ENCODE measurements at regions not wholly inside any gene's neighbourhood (a gene's known extent, or its start where the extent isn't known, plus 50 kb on each side); places are given as distances from the start of the nearest gene placed in this dataset.

GRCh38 chr13:93079294-93079693, 147.3 kb upstream of the GPC6 start:
- H3K36me3 ChIP-seq (ENCODE audit: insufficient read depth, low read length): no peaks in the 10 kb centered on the region
- H3K27me3 ChIP-seq (ENCODE audit: insufficient read depth, low read length): no peaks in the 10 kb centered on the region
- TF ChIP-seq EZH2 (IDR thresholded peaks at IDR 0.05; ENCODE audit: borderline replicate concordance, low read length): no peak
- TF ChIP-seq, protein P1, sequence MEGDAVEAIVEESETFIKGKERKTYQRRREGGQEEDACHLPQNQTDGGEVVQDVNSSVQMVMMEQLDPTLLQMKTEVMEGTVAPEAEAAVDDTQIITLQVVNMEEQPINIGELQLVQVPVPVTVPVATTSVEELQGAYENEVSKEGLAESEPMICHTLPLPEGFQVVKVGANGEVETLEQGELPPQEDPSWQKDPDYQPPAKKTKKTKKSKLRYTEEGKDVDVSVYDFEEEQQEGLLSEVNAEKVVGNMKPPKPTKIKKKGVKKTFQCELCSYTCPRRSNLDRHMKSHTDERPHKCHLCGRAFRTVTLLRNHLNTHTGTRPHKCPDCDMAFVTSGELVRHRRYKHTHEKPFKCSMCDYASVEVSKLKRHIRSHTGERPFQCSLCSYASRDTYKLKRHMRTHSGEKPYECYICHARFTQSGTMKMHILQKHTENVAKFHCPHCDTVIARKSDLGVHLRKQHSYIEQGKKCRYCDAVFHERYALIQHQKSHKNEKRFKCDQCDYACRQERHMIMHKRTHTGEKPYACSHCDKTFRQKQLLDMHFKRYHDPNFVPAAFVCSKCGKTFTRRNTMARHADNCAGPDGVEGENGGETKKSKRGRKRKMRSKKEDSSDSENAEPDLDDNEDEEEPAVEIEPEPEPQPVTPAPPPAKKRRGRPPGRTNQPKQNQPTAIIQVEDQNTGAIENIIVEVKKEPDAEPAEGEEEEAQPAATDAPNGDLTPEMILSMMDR (IDR thresholded peaks at IDR 0.05; ENCODE audit: low read length): no peak
- no peak overlapping the region for H3K4me2 ChIP-seq (ENCODE audit: low read length)
- no peaks in the 10 kb centered on the region for H3F3A ChIP-seq (ENCODE audit: insufficient read depth, low read length)
- H3K9me3 ChIP-seq (ENCODE audit: low read length): no peaks in the 10 kb centered on the region
- H3K4me1 ChIP-seq (ENCODE audit: insufficient read depth, low read length, severe bottlenecking): no peaks in the 10 kb centered on the region
- no peaks in the 10 kb centered on the region for H3K9me2 ChIP-seq (ENCODE audit: low read depth, low read length)
- no peaks in the 10 kb centered on the region for H4K20me1 ChIP-seq (ENCODE audit: insufficient read depth, low read length)
- no peaks in the 10 kb centered on the region for H3K79me2 ChIP-seq (ENCODE audit: insufficient read depth, low read length)
- no peak overlapping the region for H2AFZ ChIP-seq (ENCODE audit: low read length)
- H3K27ac ChIP-seq (ENCODE audit: low read depth, low read length, poor library complexity, severe bottlenecking): no peak overlapping the region
- H3K4me3 ChIP-seq (ENCODE audit: low read depth, low read length, poor library complexity, severe bottlenecking): no peak overlapping the region
- H3K9ac ChIP-seq (ENCODE audit: low read length): no peak overlapping the region

DNA sequence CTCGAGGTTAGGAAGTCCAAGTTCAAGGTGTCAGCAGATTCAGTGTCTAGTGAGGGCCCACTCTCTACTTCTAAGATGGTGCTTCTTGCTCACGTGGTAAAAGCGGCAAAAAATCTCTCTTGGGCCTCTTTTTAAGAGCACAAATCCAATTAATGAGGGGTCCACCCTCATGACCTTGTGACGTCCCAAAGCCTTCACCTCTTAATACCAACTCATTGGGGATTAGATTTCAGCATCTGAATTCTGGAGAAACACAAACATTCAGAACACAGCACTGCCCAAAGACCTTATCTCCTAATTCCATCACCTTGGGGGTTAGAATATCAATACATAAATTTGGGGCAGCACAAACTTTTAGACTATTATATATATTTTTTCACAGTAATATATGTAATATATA, 146.4 kb upstream of the GPC6 start:
- H3K27ac ChIP-seq (ENCODE audit: low read depth, low read length, poor library complexity, severe bottlenecking): no peak overlapping the region
- no peaks in the 10 kb centered on the region for H3K9me3 ChIP-seq (ENCODE audit: low read length)
- H3K4me2 ChIP-seq (ENCODE audit: low read length): no peak overlapping the region
- H3F3A ChIP-seq (ENCODE audit: insufficient read depth, low read length): no peaks in the 10 kb centered on the region
- no peaks in the 10 kb centered on the region for H3K9me2 ChIP-seq (ENCODE audit: low read depth, low read length)
- no peaks in the 10 kb centered on the region for H3K36me3 ChIP-seq (ENCODE audit: insufficient read depth, low read length)
- no peak overlapping the region for H3K9ac ChIP-seq (ENCODE audit: low read length)
- no peaks in the 10 kb centered on the region for H3K27me3 ChIP-seq (ENCODE audit: insufficient read depth, low read length)
- TF ChIP-seq, protein P1 (IDR thresholded peaks at IDR 0.05; ENCODE audit: low read length): no peak
- TF ChIP-seq EZH2 (IDR thresholded peaks at IDR 0.05; ENCODE audit: borderline replicate concordance, low read length): no peak
- no peaks in the 10 kb centered on the region for H3K4me1 ChIP-seq (ENCODE audit: insufficient read depth, low read length, severe bottlenecking)
- H3K79me2 ChIP-seq (ENCODE audit: insufficient read depth, low read length): no peaks in the 10 kb centered on the region
- H2AFZ ChIP-seq (ENCODE audit: low read length): no peak overlapping the region
- H4K20me1 ChIP-seq (ENCODE audit: insufficient read depth, low read length): no peaks in the 10 kb centered on the region
- H3K4me3 ChIP-seq (ENCODE audit: low read depth, low read length, poor library complexity, severe bottlenecking): no peak overlapping the region

DNA sequence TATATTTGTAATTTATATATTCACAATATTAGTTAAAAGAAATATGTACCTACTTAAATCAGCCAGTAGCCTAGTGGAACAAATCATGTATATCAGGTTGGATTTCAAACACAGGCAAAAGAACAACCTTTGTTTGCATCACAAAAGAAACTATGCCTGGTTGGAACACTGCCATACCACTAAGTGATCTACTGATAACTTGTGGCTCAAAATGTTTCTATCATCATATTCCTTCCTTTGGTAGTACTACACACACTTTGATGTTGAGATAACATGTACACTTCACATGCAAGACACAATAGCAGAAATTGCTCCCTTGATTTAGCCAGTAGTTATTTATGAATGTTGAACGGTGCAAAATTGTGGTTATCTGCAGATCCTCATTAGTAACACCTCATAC, 146.0 kb upstream of the GPC6 start:
- no peaks in the 10 kb centered on the region for H3K9me3 ChIP-seq (ENCODE audit: low read length)
- H3K4me2 ChIP-seq (ENCODE audit: low read length): no peak overlapping the region
- no peak overlapping the region for H3K27ac ChIP-seq (ENCODE audit: low read depth, low read length, poor library complexity, severe bottlenecking)
- H2AFZ ChIP-seq (ENCODE audit: low read length): no peak overlapping the region
- H3F3A ChIP-seq (ENCODE audit: insufficient read depth, low read length): no peaks in the 10 kb centered on the region
- H3K9ac ChIP-seq (ENCODE audit: low read length): no peak overlapping the region
- H3K79me2 ChIP-seq (ENCODE audit: insufficient read depth, low read length): no peaks in the 10 kb centered on the region
- no peaks in the 10 kb centered on the region for H3K4me1 ChIP-seq (ENCODE audit: insufficient read depth, low read length, severe bottlenecking)
- no peak overlapping the region for H3K4me3 ChIP-seq (ENCODE audit: low read depth, low read length, poor library complexity, severe bottlenecking)
- H4K20me1 ChIP-seq (ENCODE audit: insufficient read depth, low read length): no peaks in the 10 kb centered on the region
- H3K9me2 ChIP-seq (ENCODE audit: low read depth, low read length): no peaks in the 10 kb centered on the region
- H3K27me3 ChIP-seq (ENCODE audit: insufficient read depth, low read length): no peaks in the 10 kb centered on the region
- TF ChIP-seq, protein P1 (IDR thresholded peaks at IDR 0.05; ENCODE audit: low read length): no peak
- no peak for TF ChIP-seq EZH2 (IDR thresholded peaks at IDR 0.05; ENCODE audit: borderline replicate concordance, low read length)
- no peaks in the 10 kb centered on the region for H3K36me3 ChIP-seq (ENCODE audit: insufficient read depth, low read length)

Measured in OCI-LY1 (cell line).